ENCODE measurements at regions not wholly inside any gene's neighbourhood (a gene's known extent, or its start where the extent isn't known, plus 50 kb on each side); places are given as distances from the start of the nearest gene placed in this dataset.

GRCh38 chr4:20384456-20384855 lies 132.8 kb downstream of the SLIT2 start:
- CTCF ChIA-PET, result interaction anchor here (1.7 kb wide), 1 partner anchor 10 kb away, joined by 5 read pairs; no protein-coding TSS in a partner anchor
- H3K4me1 ChIP-seq (ENCODE audit: control insufficient read depth, insufficient read depth, low read length), result no peaks in the 10 kb centered on the region
- no peak overlapping the region for H3K9ac ChIP-seq (ENCODE audit: low read depth, low read length)
- H3K14ac ChIP-seq (replicated peaks; ENCODE audit: low read depth, low read length), result no peak overlapping the region
- H4K91ac ChIP-seq (ENCODE audit: insufficient read depth, low read depth, low read length), result no peak overlapping the region
- H3K4ac ChIP-seq (ENCODE audit: low read depth, low read length), result no peak overlapping the region
- H3K4me3 ChIP-seq (ENCODE audit: insufficient read depth, low read depth, low read length), result no peak overlapping the region
- H3K18ac ChIP-seq (ENCODE audit: low read depth, low read length), result no peak overlapping the region
- 57% methylated on average over 1 of the region's 5 CpGs; no CpG with 5 or more reads in 1 of the 2 experiments for WGBS, 2 experiments (ENCODE audit: extremely low coverage in 2 of 2, insufficient read length in 1 of 2)
- no peaks in the 10 kb centered on the region for H4K20me1 ChIP-seq (ENCODE audit: insufficient read depth, low read length)
- no peak for ATAC-seq (ENCODE audit: low read depth)
- H3K9me1 ChIP-seq (ENCODE audit: insufficient read depth, low read length), result no peaks in the 10 kb centered on the region
- no peak overlapping the region for H3K4me2 ChIP-seq (ENCODE audit: low read depth, low read length)
- intact Hi-C loops (cut with micrococcal nuclease) (loop anchor here (2.0 kb wide), 1 partner anchor 14 kb away; no protein-coding TSS in a partner anchor), dilution Hi-C loops (cut with HindIII; ENCODE audit: low sequenced_read_pairs, unreplicated experiment) (no loop called here), in situ Hi-C loops (cut with MboI; ENCODE audit: low sequenced_read_pairs) (no loop called here)
- no peak overlapping the region for H3K27ac ChIP-seq (ENCODE audit: insufficient read depth, low read length)
- no peak overlapping the region for H2BK20ac ChIP-seq (ENCODE audit: low read depth, low read length)
- H4K8ac ChIP-seq (ENCODE audit: low read depth in 2 of 2, low read length in 2 of 2), result no peak overlapping the region
- no peak overlapping the region for H2AFZ ChIP-seq (replicated peaks; ENCODE audit: low read length, poor library complexity)
- H2BK120ac ChIP-seq (ENCODE audit: low read depth, low read length), result no peak overlapping the region
- H4K5ac ChIP-seq (ENCODE audit: low read depth, low read length), result no peak overlapping the region
- TF ChIP-seq RFX5 (IDR thresholded peaks at IDR 0.05; ENCODE audit: low read depth, low read length) (no peak), RCOR1 (IDR thresholded peaks at IDR 0.05; ENCODE audit: insufficient replicate concordance, low read length) (no peak), MAZ (IDR thresholded peaks at IDR 0.05; ENCODE audit: borderline replicate concordance, low read depth, low read length) (no peak), SMC3 (IDR thresholded peaks at IDR 0.05; ENCODE audit: low read depth, low read length) (no peak), USF2 (IDR thresholded peaks at IDR 0.05; ENCODE audit: low read depth, low read length) (no peak), CTCF (conservative IDR thresholded peaks at IDR 0.05; ENCODE audit: low read depth, low read length) (no peak), RAD21 (IDR thresholded peaks at IDR 0.05; ENCODE audit: low read length) (no peak), MAFK (IDR thresholded peaks at IDR 0.05; ENCODE audit: low read depth, low read length) (no peak)
- no peak overlapping the region for H2AK9ac ChIP-seq (replicated peaks; ENCODE audit: low read depth, low read length, poor library complexity)
- no peak overlapping the region for H3K23ac ChIP-seq (ENCODE audit: low read depth, low read length)
- no peak overlapping the region for H2AK5ac ChIP-seq (ENCODE audit: low read depth, low read length)
- no peak overlapping the region for H2BK5ac ChIP-seq (ENCODE audit: low read depth, low read length, poor library complexity, severe bottlenecking)
- no peak for DNase-seq
- POLR2A ChIA-PET (ENCODE audit: unreplicated experiment), result no interaction called here
- H3K56ac ChIP-seq (ENCODE audit: extremely low read depth, insufficient read depth, low read length), result no peak overlapping the region
- no peaks in the 10 kb centered on the region for H3K27me3 ChIP-seq (ENCODE audit: control insufficient read depth, insufficient read depth, low read length)
- no peaks in the 10 kb centered on the region for H3K36me3 ChIP-seq (ENCODE audit: control insufficient read depth, insufficient read depth, low read length)
- no peaks in the 10 kb centered on the region for H3K9me3 ChIP-seq (ENCODE audit: control insufficient read depth, insufficient read depth, low read length)
- no peaks in the 10 kb centered on the region for H3K79me1 ChIP-seq (ENCODE audit: low read depth in 1 of 2, low read length in 2 of 2)
- no peak overlapping the region for H2BK15ac ChIP-seq (ENCODE audit: low read depth, low read length)
- no TSS peak for BruUV-seq (replicated peaks)
